ENCODE measurements at regions not wholly inside any gene's neighbourhood (a gene's known extent, or its start where the extent isn't known, plus 50 kb on each side); places are given as distances from the start of the nearest gene placed in this dataset.

GRCh38 chr13:54643863-54644262, 1615.2 kb downstream of the OLFM4 start:
- BruUV-seq (replicated peaks), result no TSS peak
- Histone ChIP-seq H3K4me3 (ENCODE audit: low read depth, low read length, poor library complexity, severe bottlenecking) (no peak overlapping the region), H3K36me3 (ENCODE audit: insufficient read depth, low read length) (no peaks in the 10 kb centered on the region), H3K9me2 (ENCODE audit: insufficient read depth, low read length) (no peaks in the 10 kb centered on the region), H3K27ac (ENCODE audit: low read depth, low read length, poor library complexity, severe bottlenecking) (no peak overlapping the region), H3K79me2 (ENCODE audit: insufficient read depth, low read depth, low read length) (no peaks in the 10 kb centered on the region), H3K4me1 (ENCODE audit: insufficient read depth, low read length, poor library complexity, severe bottlenecking) (no peaks in the 10 kb centered on the region), H3K9me3 (ENCODE audit: low read length) (no peaks in the 10 kb centered on the region), H2AFZ (ENCODE audit: low read length) (no peak overlapping the region), H3K4me2 (ENCODE audit: low read length) (no peak overlapping the region), H4K20me1 (ENCODE audit: insufficient read depth, low read length) (no peaks in the 10 kb centered on the region)
- DNase-seq (ENCODE audit: low spot score), result no peak
- POLR2A ChIA-PET, result no interaction called here
- intact Hi-C loops (cut with micrococcal nuclease; ENCODE audit: unreplicated experiment), result no loop called here
- CTCF ChIA-PET (ENCODE audit: unreplicated experiment), result no interaction called here
- TF ChIP-seq, protein P1, sequence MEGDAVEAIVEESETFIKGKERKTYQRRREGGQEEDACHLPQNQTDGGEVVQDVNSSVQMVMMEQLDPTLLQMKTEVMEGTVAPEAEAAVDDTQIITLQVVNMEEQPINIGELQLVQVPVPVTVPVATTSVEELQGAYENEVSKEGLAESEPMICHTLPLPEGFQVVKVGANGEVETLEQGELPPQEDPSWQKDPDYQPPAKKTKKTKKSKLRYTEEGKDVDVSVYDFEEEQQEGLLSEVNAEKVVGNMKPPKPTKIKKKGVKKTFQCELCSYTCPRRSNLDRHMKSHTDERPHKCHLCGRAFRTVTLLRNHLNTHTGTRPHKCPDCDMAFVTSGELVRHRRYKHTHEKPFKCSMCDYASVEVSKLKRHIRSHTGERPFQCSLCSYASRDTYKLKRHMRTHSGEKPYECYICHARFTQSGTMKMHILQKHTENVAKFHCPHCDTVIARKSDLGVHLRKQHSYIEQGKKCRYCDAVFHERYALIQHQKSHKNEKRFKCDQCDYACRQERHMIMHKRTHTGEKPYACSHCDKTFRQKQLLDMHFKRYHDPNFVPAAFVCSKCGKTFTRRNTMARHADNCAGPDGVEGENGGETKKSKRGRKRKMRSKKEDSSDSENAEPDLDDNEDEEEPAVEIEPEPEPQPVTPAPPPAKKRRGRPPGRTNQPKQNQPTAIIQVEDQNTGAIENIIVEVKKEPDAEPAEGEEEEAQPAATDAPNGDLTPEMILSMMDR (conservative IDR thresholded peaks at IDR 0.05; ENCODE audit: low read length), result no peak
- TF ChIP-seq EZH2phosphoT487 (IDR thresholded peaks at IDR 0.05; ENCODE audit: borderline replicate concordance, low read depth, low read length), result no peak

- Histone ChIP-seq H3K9me2 (ENCODE audit: insufficient read depth, low read length) (no peaks in the 10 kb centered on the region), H3K79me2 (ENCODE audit: insufficient read depth, low read depth, low read length) (no peaks in the 10 kb centered on the region), H3K4me3 (ENCODE audit: low read depth, low read length, poor library complexity, severe bottlenecking) (no peak overlapping the region), H4K20me1 (ENCODE audit: insufficient read depth, low read length) (no peaks in the 10 kb centered on the region), H3K36me3 (ENCODE audit: insufficient read depth, low read length) (no peaks in the 10 kb centered on the region), H3K4me2 (ENCODE audit: low read length) (no peak overlapping the region), H3K9me3 (ENCODE audit: low read length) (no peaks in the 10 kb centered on the region), H3K27ac (ENCODE audit: low read depth, low read length, poor library complexity, severe bottlenecking) (no peak overlapping the region), H3K4me1 (ENCODE audit: insufficient read depth, low read length, poor library complexity, severe bottlenecking) (no peaks in the 10 kb centered on the region), H2AFZ (ENCODE audit: low read length) (no peak overlapping the region)
- ChIA-PET CTCF (ENCODE audit: unreplicated experiment) (no interaction called here), POLR2A (no interaction called here)
- DNase-seq (ENCODE audit: low spot score), result no peak
- no TSS peak for BruUV-seq (replicated peaks)
- intact Hi-C loops (cut with micrococcal nuclease; ENCODE audit: unreplicated experiment), result no loop called here
- no peak for TF ChIP-seq EZH2phosphoT487 (IDR thresholded peaks at IDR 0.05; ENCODE audit: borderline replicate concordance, low read depth, low read length)
- TF ChIP-seq, protein P1 (conservative IDR thresholded peaks at IDR 0.05; ENCODE audit: low read length), result no peak
These were observed 1618.7 kb downstream of the OLFM4 start for GRCh38 chr13:54647275-54647674.

DNA sequence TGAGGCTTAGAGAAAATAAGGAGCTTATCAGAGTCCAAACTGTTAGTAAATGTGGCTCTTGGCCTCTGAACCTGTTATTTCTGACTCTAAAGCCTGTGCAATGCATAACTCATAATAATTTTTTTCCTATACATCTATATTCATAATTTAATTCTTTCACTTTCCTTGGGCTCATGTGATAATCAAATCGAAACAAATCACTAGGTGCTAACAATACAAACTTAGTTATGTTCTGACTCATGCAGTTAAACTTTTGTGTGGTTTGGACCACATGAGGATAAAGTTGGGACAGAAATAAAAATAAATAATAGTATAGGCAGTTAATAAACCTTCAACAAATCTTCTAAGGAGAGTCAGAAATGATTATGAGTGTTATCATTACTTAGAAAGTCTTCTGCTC, 1629.0 kb downstream of the OLFM4 start:
- no peaks in the 10 kb centered on the region for H3K79me2 ChIP-seq (ENCODE audit: insufficient read depth, low read depth, low read length)
- H3K4me2 ChIP-seq (ENCODE audit: low read length), result no peak overlapping the region
- no TSS peak for BruUV-seq (replicated peaks)
- ChIA-PET POLR2A (no interaction called here), CTCF (ENCODE audit: unreplicated experiment) (no interaction called here)
- no peaks in the 10 kb centered on the region for H3K9me3 ChIP-seq (ENCODE audit: low read length)
- DNase-seq (ENCODE audit: low spot score), result no peak
- no peaks in the 10 kb centered on the region for H3K36me3 ChIP-seq (ENCODE audit: insufficient read depth, low read length)
- H4K20me1 ChIP-seq (ENCODE audit: insufficient read depth, low read length), result no peaks in the 10 kb centered on the region
- TF ChIP-seq EZH2phosphoT487 (IDR thresholded peaks at IDR 0.05; ENCODE audit: borderline replicate concordance, low read depth, low read length), result no peak
- TF ChIP-seq, protein P1 (conservative IDR thresholded peaks at IDR 0.05; ENCODE audit: low read length), result no peak
- no peak overlapping the region for H3K4me3 ChIP-seq (ENCODE audit: low read depth, low read length, poor library complexity, severe bottlenecking)
- no peaks in the 10 kb centered on the region for H3K9me2 ChIP-seq (ENCODE audit: insufficient read depth, low read length)
- H3K4me1 ChIP-seq (ENCODE audit: insufficient read depth, low read length, poor library complexity, severe bottlenecking), result no peaks in the 10 kb centered on the region
- no peak overlapping the region for H3K27ac ChIP-seq (ENCODE audit: low read depth, low read length, poor library complexity, severe bottlenecking)
- H2AFZ ChIP-seq (ENCODE audit: low read length), result no peak overlapping the region
- intact Hi-C loops (cut with micrococcal nuclease; ENCODE audit: unreplicated experiment), result no loop called here
